ENCODE measurements at regions not wholly inside any gene's neighbourhood (a gene's known extent, or its start where the extent isn't known, plus 50 kb on each side); places are given as distances from the start of the nearest gene placed in this dataset.

- TF ChIP-seq EZH2 (IDR thresholded peaks at IDR 0.05), result no peak
- TF ChIP-seq POLR2AphosphoS5 (IDR thresholded peaks at IDR 0.05; ENCODE audit: borderline replicate concordance, low read depth, low read length), result no peak
- no peak for TF ChIP-seq FOXP2 (optimal IDR thresholded peaks at IDR 0.05; ENCODE audit: control extremely low read depth, extremely low read length, insufficient read depth)
Measured at GRCh38 chr10:107577221-107577620, 412.7 kb upstream of the SORCS1 start.

All from SK-N-MC (cell line).